ENCODE measurements at regions not wholly inside any gene's neighbourhood (a gene's known extent, or its start where the extent isn't known, plus 50 kb on each side); places are given as distances from the start of the nearest gene placed in this dataset.

GRCh38 chr21:28294051-28294450, 698.6 kb downstream of the LTN1 start:
- TF ChIP-seq EZH2 (IDR thresholded peaks at IDR 0.05; ENCODE audit: borderline replicate concordance, insufficient read depth, low read depth, low read length, poor library complexity, severe bottlenecking) (no peak), CTCF (IDR thresholded peaks at IDR 0.05) (no peak)
